Neural progenitor cell (in vitro differentiated cells): ENCODE measurements at regions not wholly inside any gene's neighbourhood (a gene's known extent, or its start where the extent isn't known, plus 50 kb on each side); places are given as distances from the start of the nearest gene placed in this dataset.

ENCODE experiments used
- EZH2 ChIP-seq: fragments of 200-600 bp; sonication (generic); IDR thresholded peaks from 2 replicates; pipeline ENCODE4 v1.6.1; 2017; ENCODE audit warnings: antibody characterized with exemption, mild to moderate bottlenecking, moderate library complexity
- TF ChIP-seq, protein P1 (sequence below): fragments of 200-600 bp; sonication (generic); IDR thresholded peaks from 2 replicates; pipeline ENCODE4 v1.5.1; 2017; ENCODE audit warnings: antibody characterized with exemption, mild to moderate bottlenecking

DNA sequence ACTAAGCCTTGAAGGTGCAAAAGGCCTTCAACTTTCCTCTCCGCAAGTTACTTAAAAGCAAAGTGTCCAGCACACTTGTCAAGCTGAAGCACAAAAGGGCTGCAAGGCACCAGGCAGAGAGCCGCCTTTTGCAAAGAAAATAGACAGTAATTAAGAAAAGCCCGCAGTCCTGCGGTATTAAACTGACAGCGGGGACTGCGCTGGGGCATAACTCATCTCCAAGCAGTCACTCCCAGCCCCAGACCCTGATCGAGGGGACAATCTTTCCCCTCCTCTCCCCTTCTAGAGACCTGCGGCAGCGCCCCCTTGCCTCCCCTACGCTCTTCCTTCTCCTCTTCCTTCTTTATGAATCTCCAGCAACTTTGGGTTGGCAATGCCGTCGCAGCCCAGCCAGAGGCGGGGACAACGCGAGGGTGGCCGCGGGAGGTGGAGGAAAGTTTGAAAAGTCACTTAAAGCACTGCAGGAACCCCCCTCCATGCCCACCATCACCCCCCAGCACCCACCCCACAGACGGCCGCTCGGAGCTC, 200.9 kb upstream of the CAND1 start:
- TF ChIP-seq, protein P1, sequence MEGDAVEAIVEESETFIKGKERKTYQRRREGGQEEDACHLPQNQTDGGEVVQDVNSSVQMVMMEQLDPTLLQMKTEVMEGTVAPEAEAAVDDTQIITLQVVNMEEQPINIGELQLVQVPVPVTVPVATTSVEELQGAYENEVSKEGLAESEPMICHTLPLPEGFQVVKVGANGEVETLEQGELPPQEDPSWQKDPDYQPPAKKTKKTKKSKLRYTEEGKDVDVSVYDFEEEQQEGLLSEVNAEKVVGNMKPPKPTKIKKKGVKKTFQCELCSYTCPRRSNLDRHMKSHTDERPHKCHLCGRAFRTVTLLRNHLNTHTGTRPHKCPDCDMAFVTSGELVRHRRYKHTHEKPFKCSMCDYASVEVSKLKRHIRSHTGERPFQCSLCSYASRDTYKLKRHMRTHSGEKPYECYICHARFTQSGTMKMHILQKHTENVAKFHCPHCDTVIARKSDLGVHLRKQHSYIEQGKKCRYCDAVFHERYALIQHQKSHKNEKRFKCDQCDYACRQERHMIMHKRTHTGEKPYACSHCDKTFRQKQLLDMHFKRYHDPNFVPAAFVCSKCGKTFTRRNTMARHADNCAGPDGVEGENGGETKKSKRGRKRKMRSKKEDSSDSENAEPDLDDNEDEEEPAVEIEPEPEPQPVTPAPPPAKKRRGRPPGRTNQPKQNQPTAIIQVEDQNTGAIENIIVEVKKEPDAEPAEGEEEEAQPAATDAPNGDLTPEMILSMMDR, result peak; percentile 51
- TF ChIP-seq EZH2, result no peak
